IPS DF 6.9 (cell line): ENCODE measurements at regions not wholly inside any gene's neighbourhood (a gene's known extent, or its start where the extent isn't known, plus 50 kb on each side); places are given as distances from the start of the nearest gene placed in this dataset.
"Not testable (repeated sequence)": the region's sequence is repeated elsewhere in the genome, so short reads cannot be mapped to it uniquely, and the experiment has no call there.

Experiments
- DNase-seq: peaks from one replicate; pipeline ENCODE4 v3.0.0-alpha.2; 2013; ENCODE audit warnings: low read depth, low spot score
- H3K27ac ChIP-seq: one replicate; pipeline ENCODE4 v1.5.1; 2013; ENCODE audit warnings: low read length, control low read depth
- H3K27me3 ChIP-seq: 2 replicates; pipeline ENCODE4 v1.6.1; 2013; ENCODE audit warnings: mild to moderate bottlenecking, low read length; ENCODE audit not compliant: control insufficient read depth, insufficient read depth
- H3K36me3 ChIP-seq: 2 replicates; pipeline ENCODE4 v1.6.1; 2013; ENCODE audit warnings: low read length; ENCODE audit not compliant: control insufficient read depth, insufficient read depth
- H3K4me1 ChIP-seq: 2 replicates; pipeline ENCODE4 v1.6.1; 2013; ENCODE audit warnings: low read length; ENCODE audit not compliant: control insufficient read depth, insufficient read depth
- H3K4me3 ChIP-seq: 2 replicates; pipeline ENCODE4 v1.5.1; 2013; ENCODE audit warnings: mild to moderate bottlenecking, low read length
- H3K9me3 ChIP-seq: 2 replicates; pipeline ENCODE4 v1.6.1; 2013; ENCODE audit warnings: low read length, inconsistent platforms; ENCODE audit not compliant: control insufficient read depth, insufficient read depth
- WGBS: extraction: QIAGEN DNeasy Blood & Tissue Kit; methylation state at CpG from one replicate; pipeline ENCODE4 v1.1.7; 2013; ENCODE audit warnings: mixed read lengths, missing lambda C conversion rate; ENCODE audit not compliant: insufficient read length, insufficient coverage; 5-methylcytosine and 5-hydroxymethylcytosine counted together

DNA sequence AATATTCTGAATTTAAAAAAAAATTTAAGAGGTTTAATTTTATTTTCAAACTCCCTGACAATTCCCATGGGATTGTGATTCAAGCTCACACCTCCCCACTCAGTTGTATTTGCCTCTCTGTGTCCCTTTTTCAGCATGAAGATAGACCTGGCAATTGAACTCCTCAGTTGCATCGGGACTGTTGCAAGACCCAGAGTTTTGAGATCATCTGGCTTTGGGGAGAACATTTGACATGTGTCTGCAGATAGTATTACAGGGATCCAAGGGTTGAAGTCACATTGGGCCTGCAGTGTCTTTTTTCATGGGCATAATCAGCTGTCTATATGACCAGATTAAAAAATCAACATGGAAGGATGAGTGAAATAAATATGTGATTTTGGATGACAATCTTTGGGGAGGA is 91.1 kb upstream of the EOMES start:
- Histone ChIP-seq H3K36me3 (no peaks in the 10 kb centered on the region), H3K9me3 (no peaks in the 10 kb centered on the region), H3K27ac (no peak overlapping the region), H3K27me3 (no peaks in the 10 kb centered on the region), H3K4me1 (peaks cover 3% of the 10 kb centered on the region), H3K4me3 (no peak overlapping the region)
- no CpG with 5 or more reads among the region's 1 CpG for WGBS
- no peak for DNase-seq

DNA sequence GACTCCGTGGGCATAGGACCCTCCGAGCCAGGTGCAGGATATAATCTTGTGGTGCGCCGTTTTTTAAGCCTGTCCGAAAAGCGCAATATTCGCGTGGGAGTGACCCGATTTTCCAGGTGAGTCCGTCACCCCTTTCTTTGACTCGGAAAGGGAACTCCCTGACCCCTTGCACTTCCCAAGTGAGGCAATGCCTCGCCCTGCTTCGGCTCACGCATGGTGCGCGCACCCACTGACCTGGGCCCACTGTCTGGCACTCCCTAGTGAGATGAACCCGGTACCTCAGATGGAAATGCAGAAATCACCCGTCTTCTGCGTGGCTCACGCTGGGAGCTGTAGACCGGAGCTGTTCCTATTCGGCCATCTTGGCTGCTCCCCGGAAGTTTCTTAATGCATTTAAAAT is 99.5 kb upstream of the EOMES start:
- not testable (repeated sequence) for H3K36me3 ChIP-seq, H3K27me3 ChIP-seq, H3K4me3 ChIP-seq, H3K9me3 ChIP-seq, DNase-seq, H3K4me1 ChIP-seq, H3K27ac ChIP-seq
- WGBS = no CpG with 5 or more reads among the region's 23 CpGs

DNA sequence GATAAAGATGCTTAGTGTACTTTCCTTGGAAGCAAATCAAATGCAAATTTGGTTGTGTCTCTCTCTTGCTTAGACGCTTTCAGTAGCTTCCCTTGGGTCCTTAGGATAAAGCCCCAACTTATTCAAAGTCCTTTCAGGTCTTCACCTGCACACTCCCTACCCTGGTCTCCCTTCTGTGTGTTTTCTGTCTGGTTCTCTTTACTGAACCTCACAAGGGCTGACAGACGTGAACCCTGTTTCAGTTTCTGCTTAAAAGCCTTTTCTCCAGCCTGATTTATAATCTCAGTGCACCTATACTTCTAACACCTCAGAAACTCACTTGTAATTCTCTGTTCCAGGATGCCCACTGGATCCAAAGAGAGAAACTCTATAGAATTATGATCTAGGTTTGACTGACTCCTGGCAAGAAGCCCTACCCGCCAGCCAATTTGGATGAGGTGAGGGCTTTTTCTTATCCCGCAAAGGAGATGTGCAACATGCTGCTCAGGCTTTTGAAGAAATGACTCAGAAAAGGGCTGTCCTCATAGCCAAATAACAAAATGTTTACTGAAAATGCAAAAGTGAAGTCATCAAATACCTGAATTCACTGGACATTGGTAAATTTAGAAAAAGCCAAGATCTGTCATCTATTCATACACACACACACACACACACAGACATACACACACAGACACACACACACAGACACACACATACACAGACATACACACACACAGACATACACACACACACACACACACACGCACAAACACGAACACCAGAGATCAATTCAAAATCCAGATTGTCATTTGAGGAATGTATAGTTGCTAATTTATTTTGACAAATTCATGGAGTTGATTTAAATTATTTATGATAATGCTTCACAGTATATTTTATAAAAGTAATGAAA is 102.4 kb upstream of the EOMES start:
- no peaks in the 10 kb centered on the region for H3K4me1 ChIP-seq
- no peak overlapping the region for H3K27ac ChIP-seq
- WGBS = no CpG with 5 or more reads among the region's 6 CpGs
- H3K27me3 ChIP-seq = no peaks in the 10 kb centered on the region
- H3K9me3 ChIP-seq = no peaks in the 10 kb centered on the region
- H3K36me3 ChIP-seq = no peaks in the 10 kb centered on the region
- no peak for DNase-seq
- H3K4me3 ChIP-seq = no peak overlapping the region

DNA sequence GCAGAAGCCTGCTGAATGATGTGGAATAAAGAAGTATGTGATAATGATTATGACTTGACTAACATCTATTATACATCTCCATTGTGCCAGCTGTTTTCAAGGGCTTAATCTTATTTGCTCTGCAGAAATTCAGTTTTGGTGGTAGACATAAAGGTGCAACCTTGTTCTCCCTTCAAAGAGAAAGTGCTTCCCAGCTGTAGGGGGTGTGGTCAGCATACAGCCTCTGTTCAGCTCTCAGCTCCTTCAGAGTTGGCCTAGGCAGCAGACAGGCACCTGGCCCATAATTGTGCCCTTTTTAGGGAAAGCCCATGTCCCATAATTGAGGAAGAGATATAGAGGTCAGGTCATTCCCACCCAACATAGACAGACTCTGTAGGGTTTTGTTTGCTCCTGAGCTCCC is 104.3 kb upstream of the EOMES start:
- no peak for DNase-seq
- H3K9me3 ChIP-seq = no peaks in the 10 kb centered on the region
- no peaks in the 10 kb centered on the region for H3K4me1 ChIP-seq
- no peaks in the 10 kb centered on the region for H3K36me3 ChIP-seq
- H3K27me3 ChIP-seq = no peaks in the 10 kb centered on the region
- H3K27ac ChIP-seq = no peak overlapping the region
- H3K4me3 ChIP-seq = no peak overlapping the region

DNA sequence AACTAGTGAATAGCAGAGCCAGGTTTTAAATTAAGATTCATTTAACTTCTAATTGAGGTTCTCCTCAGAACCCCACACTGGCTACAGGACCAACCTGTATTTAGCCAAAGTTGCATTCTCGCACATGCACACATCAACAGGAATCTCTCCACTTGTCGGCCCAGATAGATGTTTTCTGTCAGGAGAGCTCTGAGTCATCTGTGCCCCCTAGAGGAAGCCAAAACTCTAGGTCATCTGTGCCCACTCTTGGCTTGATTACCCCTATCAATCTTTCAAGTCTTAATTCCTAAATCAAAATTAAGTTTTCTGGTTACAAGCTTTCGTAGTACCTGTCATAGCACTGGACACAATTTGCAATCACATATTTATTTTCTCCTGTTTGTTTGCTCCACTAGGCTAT is 104.9 kb upstream of the EOMES start:
- no CpG with 5 or more reads among the region's 3 CpGs for WGBS
- Histone ChIP-seq H3K4me1 (no peaks in the 10 kb centered on the region), H3K4me3 (no peak overlapping the region)

DNA sequence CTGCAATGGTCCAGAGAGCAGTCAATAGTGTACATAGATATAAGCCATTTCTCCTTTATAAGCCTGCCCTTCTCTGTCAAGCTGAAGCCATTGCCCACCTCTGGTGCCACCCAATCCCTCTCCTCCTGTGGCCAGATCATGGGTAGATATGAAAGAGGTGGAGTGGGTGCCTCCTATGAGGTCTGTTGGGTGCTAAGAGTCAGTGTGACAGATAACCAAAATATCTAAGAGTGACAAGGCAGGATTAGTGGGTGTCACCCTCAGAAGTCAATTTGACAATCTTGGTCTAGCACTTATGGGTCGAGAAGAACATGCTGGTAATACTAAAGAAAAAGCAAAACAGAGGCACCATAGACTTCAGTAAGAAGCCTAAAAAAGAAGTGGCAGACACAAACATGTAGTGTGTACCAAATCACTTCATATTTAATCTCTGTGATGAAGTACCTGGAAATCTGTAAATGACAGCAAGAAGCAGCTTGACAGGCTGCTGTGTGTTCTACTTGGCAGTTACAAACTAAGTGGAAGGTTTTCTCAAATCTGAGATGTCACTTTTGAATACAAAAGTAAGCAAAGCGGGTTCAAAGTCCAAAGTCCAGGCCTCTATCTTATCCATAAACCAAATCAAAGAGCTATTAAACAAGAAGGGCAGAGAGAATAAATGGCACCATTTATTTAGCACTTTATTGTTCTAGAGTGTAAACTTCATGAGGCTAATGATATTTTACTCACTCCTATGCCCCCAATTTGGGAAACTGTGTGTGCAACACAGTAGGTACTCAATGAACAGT is 118.9 kb upstream of the EOMES start:
- H3K4me1 ChIP-seq = peaks cover 2% of the 10 kb centered on the region; the same call in 1 of the 2 replicates
- H3K4me3 ChIP-seq = no peak overlapping the region
- no peak for DNase-seq
- no peaks in the 10 kb centered on the region for H3K36me3 ChIP-seq
- H3K9me3 ChIP-seq = no peaks in the 10 kb centered on the region
- no CpG with 5 or more reads among the region's 2 CpGs for WGBS
- H3K27ac ChIP-seq = no peak overlapping the region
- no peaks in the 10 kb centered on the region for H3K27me3 ChIP-seq

More for the DNA sequence above, 104.9 kb upstream of the EOMES start:
- no peaks in the 10 kb centered on the region; the same call in 1 of the 2 replicates for H3K36me3 ChIP-seq
- H3K27me3 ChIP-seq = no peaks in the 10 kb centered on the region
- H3K27ac ChIP-seq = no peak overlapping the region
- DNase-seq = no peak
- no peaks in the 10 kb centered on the region for H3K9me3 ChIP-seq

DNA sequence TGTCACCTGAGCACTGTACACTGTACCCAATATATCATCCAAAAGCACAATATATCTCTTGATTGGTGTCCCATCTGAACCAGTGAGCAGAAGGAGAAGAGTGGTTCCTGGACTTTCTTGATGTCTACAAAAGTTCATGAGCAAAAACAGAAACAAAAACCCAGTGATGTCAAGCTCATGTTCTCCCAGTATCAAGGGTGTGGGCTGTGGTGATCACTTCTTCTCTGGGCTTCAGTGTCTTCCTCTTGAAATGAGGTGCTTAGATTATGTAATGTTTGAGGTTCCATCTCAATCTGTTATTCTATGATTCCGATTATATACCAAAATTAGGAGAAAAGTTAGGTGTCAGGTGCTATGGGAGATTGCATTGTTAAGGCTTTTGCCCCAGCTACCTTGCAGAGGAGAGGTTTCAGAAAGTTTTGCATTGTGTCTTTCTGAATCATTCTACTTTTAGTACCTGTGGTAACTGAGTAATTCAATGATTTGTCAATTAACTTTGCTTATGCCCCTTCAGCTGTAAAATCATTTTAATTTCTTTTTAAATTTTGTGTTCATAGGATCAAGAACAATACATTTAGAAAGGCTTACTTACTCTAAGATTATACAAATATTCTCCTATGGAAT is 122.0 kb upstream of the EOMES start:
- H3K9me3 ChIP-seq = no peaks in the 10 kb centered on the region
- H3K27ac ChIP-seq = no peak overlapping the region
- H3K36me3 ChIP-seq = no peaks in the 10 kb centered on the region
- no peak overlapping the region for H3K4me3 ChIP-seq
- H3K27me3 ChIP-seq = no peaks in the 10 kb centered on the region
- no peaks in the 10 kb centered on the region for H3K4me1 ChIP-seq
- no CpG with 5 or more reads among the region's 1 CpG for WGBS
- DNase-seq = no peak

DNA sequence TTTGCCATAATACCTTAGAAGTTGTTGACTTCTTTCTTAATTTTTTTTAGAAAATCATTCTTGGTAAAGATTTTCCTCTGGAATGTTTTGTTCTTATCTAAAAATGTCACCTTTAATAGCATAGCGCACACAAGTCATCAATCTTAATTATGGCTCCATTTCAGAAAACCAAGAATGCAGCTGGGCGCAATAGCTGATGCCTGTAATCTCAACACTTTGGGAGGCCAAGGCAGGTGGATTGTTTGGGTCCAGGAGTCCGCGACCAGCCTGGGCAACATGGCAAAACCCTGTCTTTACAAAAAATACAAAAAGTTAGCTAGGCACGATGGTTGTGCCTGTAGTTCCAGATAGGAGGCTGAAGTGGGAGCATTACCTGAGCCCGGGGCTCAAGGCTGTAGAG is 125.6 kb upstream of the EOMES start:
- WGBS = no CpG with 5 or more reads among the region's 6 CpGs
- H3K27ac ChIP-seq = no peak overlapping the region

DNA sequence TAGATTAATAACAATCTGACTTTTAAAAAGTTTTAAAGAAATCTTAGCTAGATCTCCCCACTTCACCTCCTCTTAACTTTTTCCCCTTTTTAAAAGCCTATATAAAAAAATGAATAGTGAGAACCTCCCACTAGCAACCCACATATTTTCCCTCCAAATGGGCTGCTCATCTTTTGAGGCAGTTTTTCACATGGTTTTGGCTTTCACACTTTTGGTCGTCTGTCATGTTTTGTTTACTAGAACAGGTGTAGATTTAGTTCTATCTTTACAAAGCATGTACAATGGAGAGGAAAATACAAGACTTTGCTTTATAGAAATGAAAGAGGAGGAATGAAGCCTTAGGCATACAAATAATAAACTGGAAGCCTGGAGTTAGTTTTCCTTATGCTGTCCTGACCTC is 126.7 kb upstream of the EOMES start:
- Histone ChIP-seq H3K9me3 (no peaks in the 10 kb centered on the region; the same call in 1 of the 2 replicates), H3K27me3 (no peaks in the 10 kb centered on the region), H3K36me3 (peaks cover 3% of the 10 kb centered on the region; the same call in 1 of the 2 replicates), H3K4me3 (no peak overlapping the region), H3K27ac (no peak overlapping the region), H3K4me1 (no peaks in the 10 kb centered on the region)
- DNase-seq = no peak
- no CpG with 5 or more reads among the region's 1 CpG for WGBS

More for the DNA sequence above, 125.6 kb upstream of the EOMES start:
- Histone ChIP-seq H3K9me3 (no peaks in the 10 kb centered on the region), H3K4me3 (no peak overlapping the region), H3K36me3 (peaks cover 3% of the 10 kb centered on the region; the same call in 1 of the 2 replicates), H3K27me3 (no peaks in the 10 kb centered on the region), H3K4me1 (no peaks in the 10 kb centered on the region)
- no peak for DNase-seq

DNA sequence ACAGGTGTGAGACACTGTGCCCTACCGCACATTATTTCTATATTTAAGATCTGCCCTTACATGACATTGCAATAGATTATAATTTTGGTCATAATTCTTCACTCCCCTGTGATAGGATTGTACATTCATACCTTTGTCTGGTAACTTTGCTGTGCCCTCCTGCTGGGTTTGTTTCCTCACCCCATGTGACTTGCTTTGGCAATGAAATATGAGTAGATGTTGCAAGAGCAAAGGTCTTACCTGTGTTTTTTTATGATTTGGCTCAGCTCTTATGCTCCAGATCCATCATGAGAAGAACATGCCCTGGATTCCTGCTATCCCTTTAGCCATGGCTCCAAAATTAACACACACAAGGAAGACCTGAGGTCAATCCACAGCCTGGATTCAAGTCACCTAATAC is 137.7 kb upstream of the EOMES start:
- no peak overlapping the region for H3K4me3 ChIP-seq
- DNase-seq = no peak
- no peaks in the 10 kb centered on the region for H3K36me3 ChIP-seq
- H3K27ac ChIP-seq = no peak overlapping the region
- WGBS = no CpG with 5 or more reads among the region's 1 CpG
- H3K9me3 ChIP-seq = no peaks in the 10 kb centered on the region
- no peaks in the 10 kb centered on the region for H3K4me1 ChIP-seq
- H3K27me3 ChIP-seq = no peaks in the 10 kb centered on the region
